ENCODE measurements at regions not wholly inside any gene's neighbourhood (a gene's known extent, or its start where the extent isn't known, plus 50 kb on each side); places are given as distances from the start of the nearest gene placed in this dataset.

- no peak for TF ChIP-seq CTCF (IDR thresholded peaks at IDR 0.05; ENCODE audit: poor library complexity)
- no peak for TF ChIP-seq EZH2 (IDR thresholded peaks at IDR 0.05; ENCODE audit: borderline replicate concordance)
- no peak for TF ChIP-seq EZH2phosphoT487 (IDR thresholded peaks at IDR 0.05; ENCODE audit: low read depth, severe bottlenecking, unreplicated experiment)
Measured at GRCh38 chr13:106425661-106426060, 109.8 kb downstream of the EFNB2 start.

All from hepatocyte (in vitro differentiated cells).